GM12891 (cell line): ENCODE measurements at regions not wholly inside any gene's neighbourhood (a gene's known extent, or its start where the extent isn't known, plus 50 kb on each side); places are given as distances from the start of the nearest gene placed in this dataset.

Source experiments
- DNase-seq: peaks from one replicate; pipeline ENCODE4 v3.0.0; 2011; ENCODE audit warnings: low spot score; ENCODE audit not compliant: insufficient read length
- FAIRE-seq: peaks from 2 replicates; lab custom pipeline; 2011; peaks lifted over from hg19 to GRCh38; lab: Jason Lieb, UNC
- PAX5 ChIP-seq: IDR thresholded peaks from 2 replicates; pipeline ENCODE4 v1.6.1; 2011; ENCODE audit warnings: low read length, moderate library complexity, mild to moderate bottlenecking; ENCODE audit not compliant: insufficient read depth, severe bottlenecking
- POLR2A ChIP-seq: IDR thresholded peaks from 2 replicates; pipeline ENCODE4 v1.6.1; 2011; ENCODE audit warnings: low read depth, low read length, control low read depth
- POLR2AphosphoS5 ChIP-seq: IDR thresholded peaks from 2 replicates; pipeline ENCODE4 v1.6.1; 2011; ENCODE audit warnings: low read depth, low read length, control low read depth
- POU2F2 ChIP-seq: IDR thresholded peaks from 2 replicates; pipeline ENCODE4 v1.6.1; 2011; ENCODE audit warnings: low read depth, mild to moderate bottlenecking, control low read depth, low read length, moderate library complexity
- SPI1 ChIP-seq: IDR thresholded peaks from 2 replicates; pipeline ENCODE4 v1.6.1; 2011; ENCODE audit warnings: low read depth, low read length, control low read depth
- TAF1 ChIP-seq: IDR thresholded peaks from 2 replicates; pipeline ENCODE4 v1.6.1; 2011; ENCODE audit warnings: low read depth, low read length, control low read depth

- DNase-seq: no peak
These were observed 348.2 kb downstream of the HLX start for GRCh38 chr1:221227460-221227859.

GRCh38 chr1:221227872-221228337 is 348.7 kb downstream of the HLX start:
- no peak for FAIRE-seq
- TF ChIP-seq POLR2A: no peak
- no peak for TF ChIP-seq POLR2AphosphoS5
- TF ChIP-seq PAX5: no peak
- no peak for TF ChIP-seq POU2F2
- no peak for TF ChIP-seq SPI1
- no peak for TF ChIP-seq TAF1
- DNase-seq: no peak

More at GRCh38 chr1:221227460-221227859, 348.2 kb downstream of the HLX start:
- no peak for TF ChIP-seq POLR2A
- TF ChIP-seq TAF1: no peak
- no peak for TF ChIP-seq POU2F2
- no peak for TF ChIP-seq SPI1
- TF ChIP-seq PAX5: no peak
- TF ChIP-seq POLR2AphosphoS5: no peak
- no peak for FAIRE-seq

- DNase-seq: no peak
- no peak for FAIRE-seq
- no peak for TF ChIP-seq TAF1
- TF ChIP-seq POLR2AphosphoS5: no peak
- TF ChIP-seq POLR2A: no peak
- TF ChIP-seq POU2F2: no peak
- no peak for TF ChIP-seq PAX5
- no peak for TF ChIP-seq SPI1
These were observed 349.4 kb downstream of the HLX start for GRCh38 chr1:221228594-221228993.

- DNase-seq: no peak
These were observed 351.4 kb downstream of the HLX start for GRCh38 chr1:221230605-221231004.

GRCh38 chr1:221234791-221235190 is 355.5 kb downstream of the HLX start:
- FAIRE-seq: no peak

More at GRCh38 chr1:221230605-221231004, 351.4 kb downstream of the HLX start:
- no peak for FAIRE-seq
- TF ChIP-seq TAF1 (no peak), POU2F2 (no peak), PAX5 (no peak)

GRCh38 chr1:221237587-221237986 is 358.3 kb downstream of the HLX start:
- FAIRE-seq (no peak), DNase-seq (no peak)
- TF ChIP-seq PAX5: no peak
- TF ChIP-seq POLR2A: no peak
- no peak for TF ChIP-seq TAF1
- no peak for TF ChIP-seq SPI1
- TF ChIP-seq POLR2AphosphoS5: no peak
- TF ChIP-seq POU2F2: no peak

More at GRCh38 chr1:221234791-221235190, 355.5 kb downstream of the HLX start:
- TF ChIP-seq TAF1: no peak
- TF ChIP-seq POU2F2: no peak
- no peak for TF ChIP-seq PAX5
- no peak for TF ChIP-seq POLR2A
- TF ChIP-seq SPI1: no peak
- no peak for TF ChIP-seq POLR2AphosphoS5
- no peak for DNase-seq

- DNase-seq: no peak
- no peak for TF ChIP-seq POLR2A
- no peak for TF ChIP-seq TAF1
- FAIRE-seq: no peak
These were observed 359.9 kb downstream of the HLX start for GRCh38 chr1:221239181-221239580.

- no peak for TF ChIP-seq POU2F2
- no peak for TF ChIP-seq PAX5
- no peak for TF ChIP-seq TAF1
- no peak for TF ChIP-seq POLR2AphosphoS5
- TF ChIP-seq POLR2A: no peak
- no peak for TF ChIP-seq SPI1
- FAIRE-seq (no peak), DNase-seq (no peak)
These were observed 360.5 kb downstream of the HLX start for GRCh38 chr1:221239792-221240191.

- TF ChIP-seq POU2F2 (no peak), PAX5 (no peak), TAF1 (no peak), SPI1 (no peak), POLR2AphosphoS5 (no peak), POLR2A (no peak)
- no peak for FAIRE-seq
- DNase-seq: no peak
These were observed 361.4 kb downstream of the HLX start for GRCh38 chr1:221240690-221241089.

GRCh38 chr1:221241157-221241556 is 361.9 kb downstream of the HLX start:
- no peak for DNase-seq
- TF ChIP-seq POLR2A (no peak), SPI1 (no peak), PAX5 (no peak), POU2F2 (no peak), TAF1 (no peak), POLR2AphosphoS5 (no peak)
- FAIRE-seq: no peak
